Right atrium auricular region (tissue), 2 donors: ENCODE measurements at regions not wholly inside any gene's neighbourhood (a gene's known extent, or its start where the extent isn't known, plus 50 kb on each side); places are given as distances from the start of the nearest gene placed in this dataset.
"Not testable (repeated sequence)": the region's sequence is repeated elsewhere in the genome, so short reads cannot be mapped to it uniquely, and the experiment has no call there.

Source experiments
- DNase-seq: peaks from one replicate; pipeline ENCODE4 v3.0.0-alpha.2; 2019; ENCODE audit warnings: low spot score
- H3K27ac ChIP-seq, 2 donors: fragments of 200-600 bp; sonication (generic); 1 replicate in 1 of 2; 2 replicates in 1 of 2; pipeline ENCODE4 v1.5.1; 2016 to 2019
- H3K27me3 ChIP-seq, 2 donors: fragments of 200-600 bp; sonication (generic); one replicate each; pipeline versions ENCODE4 v1.5.1 to v1.6.0; 2017 to 2019
- H3K36me3 ChIP-seq: fragments of 200-600 bp; sonication (generic); one replicate; pipeline ENCODE4 v1.5.1; 2016
- H3K4me1 ChIP-seq, 2 donors: fragments of 200-600 bp; sonication (generic); one replicate each; pipeline versions ENCODE4 v1.5.1 to v1.6.0; 2017 to 2019
- H3K4me3 ChIP-seq, 2 donors: fragments of 200-600 bp; sonication (generic); 1 replicate in 1 of 2; 2 replicates in 1 of 2; pipeline ENCODE4 v1.5.1; 2017 to 2019; ENCODE audit warnings: mild to moderate bottlenecking in 1 of 2, moderate library complexity in 1 of 2
- H3K9me3 ChIP-seq, 2 donors: fragments of 200-600 bp; sonication (generic); one replicate each; pipeline ENCODE4 v1.5.1; 2019
- CTCF ChIP-seq, 2 donors: fragments of 200-600 bp; sonication (generic); IDR thresholded peaks; one replicate each; pipeline ENCODE4 v1.5.1; 2019; ENCODE audit warnings: antibody characterized with exemption in 2 of 2

- no peak for TF ChIP-seq CTCF (IDR thresholded peaks at IDR 0.05)
- Histone ChIP-seq H3K36me3 (no peaks in the 10 kb centered on the region), H3K4me3 (no peak overlapping the region), H3K27ac (no peak overlapping the region), H3K9me3 (no peaks in the 10 kb centered on the region), H3K27me3 (no peaks in the 10 kb centered on the region), H3K4me1 (no peaks in the 10 kb centered on the region)
- no peak for DNase-seq
These were observed 70.7 kb upstream of the TAB2 start for GRCh38 chr6:149246691-149247384.

GRCh38 chr6:149247385-149247763, 70.1 kb upstream of the TAB2 start:
- no peak overlapping the region for H3K4me3 ChIP-seq
- no peak for TF ChIP-seq CTCF (IDR thresholded peaks at IDR 0.05)

GRCh38 chr6:149248263-149248662, 69.2 kb upstream of the TAB2 start:
- not testable (repeated sequence) for DNase-seq, H3K4me1 ChIP-seq, H3K27me3 ChIP-seq, H3K36me3 ChIP-seq, H3K9me3 ChIP-seq, H3K4me3 ChIP-seq, H3K27ac ChIP-seq

More at GRCh38 chr6:149247385-149247763, 70.1 kb upstream of the TAB2 start:
- Histone ChIP-seq H3K27me3 (no peaks in the 10 kb centered on the region), H3K9me3 (no peaks in the 10 kb centered on the region), H3K4me1 (no peaks in the 10 kb centered on the region), H3K27ac (no peak overlapping the region), H3K36me3 (no peaks in the 10 kb centered on the region)
- DNase-seq = no peak

GRCh38 chr6:149248693-149249369, 68.7 kb upstream of the TAB2 start:
- Histone ChIP-seq H3K4me1 (no peaks in the 10 kb centered on the region), H3K9me3 (no peaks in the 10 kb centered on the region), H3K27ac (no peak overlapping the region), H3K36me3 (no peaks in the 10 kb centered on the region), H3K4me3 (no peak overlapping the region), H3K27me3 (no peaks in the 10 kb centered on the region)
- no peak for TF ChIP-seq CTCF (IDR thresholded peaks at IDR 0.05)
- DNase-seq = no peak

- Histone ChIP-seq H3K4me3 (no peak overlapping the region), H3K4me1 (no peaks in the 10 kb centered on the region), H3K27ac (no peak overlapping the region), H3K36me3 (no peaks in the 10 kb centered on the region), H3K27me3 (no peaks in the 10 kb centered on the region), H3K9me3 (no peaks in the 10 kb centered on the region)
- TF ChIP-seq CTCF (IDR thresholded peaks at IDR 0.05) = no peak
- no peak for DNase-seq
These were observed 67.8 kb upstream of the TAB2 start for GRCh38 chr6:149249370-149250357.

GRCh38 chr6:149250951-149251350, 66.6 kb upstream of the TAB2 start:
- no peak for TF ChIP-seq CTCF (IDR thresholded peaks at IDR 0.05)
- no peak for DNase-seq
- H3K4me3 ChIP-seq = no peak overlapping the region
- no peaks in the 10 kb centered on the region for H3K27me3 ChIP-seq
- H3K27ac ChIP-seq = no peak overlapping the region
- no peaks in the 10 kb centered on the region for H3K36me3 ChIP-seq
- H3K9me3 ChIP-seq = no peaks in the 10 kb centered on the region
- no peaks in the 10 kb centered on the region for H3K4me1 ChIP-seq
